Pancreas (tissue), 10 donors: ENCODE measurements at regions not wholly inside any gene's neighbourhood (a gene's known extent, or its start where the extent isn't known, plus 50 kb on each side); places are given as distances from the start of the nearest gene placed in this dataset.

Source experiments
- ATAC-seq, 4 donors: fragments of 200-7000 bp; cut with Tn5 transposase; one replicate each; pipeline versions ENCODE4 v1.8.0 to v1.9.1; 2020; ENCODE audit warnings: mild to moderate bottlenecking in 4 of 4, moderate library complexity in 4 of 4
- DNase-seq, 6 donors: peaks; one replicate each; pipeline ENCODE4 v3.0.0-alpha.2; 2020
- FAIRE-seq: peaks from 2 replicates; lab custom pipeline; 2012; peaks lifted over from hg19 to GRCh38; lab: Jason Lieb, UNC
- H3K27ac ChIP-seq, 4 donors: fragments of 200-600 bp; sonication (generic); 1 replicate in 3 of 4; 2 replicates in 1 of 4; pipeline versions ENCODE4 v1.5.0 to v1.8.0; 2020
- H3K27me3 ChIP-seq, 4 donors: fragments of 200-600 bp; one replicate each; pipeline ENCODE4 v1.8.0; 2021
- H3K36me3 ChIP-seq, 3 donors: fragments of 200-600 bp; sonication (generic) in 1 of 3; one replicate each; pipeline versions ENCODE4 v1.5.0 to v1.8.0; 2020 to 2021
- H3K4me1 ChIP-seq, 3 donors: fragments of 200-600 bp; one replicate each; pipeline ENCODE4 v1.8.0; 2021
- H3K4me3 ChIP-seq, 4 donors: fragments of 200-600 bp; sonication (generic) in 2 of 4; one replicate each; pipeline versions ENCODE4 v1.5.0 to v1.8.0; 2020 to 2021
- H3K9me3 ChIP-seq, 4 donors: fragments of 200-600 bp; one replicate each; pipeline ENCODE4 v1.8.0; 2021
- WGBS, 2 donors: extraction: QIAGEN DNeasy Blood & Tissue Kit; methylation state at CpG; one replicate each; pipeline ENCODE4 v1.1.7; 2013; 5-methylcytosine and 5-hydroxymethylcytosine counted together
- intact Hi-C, 3 donors: fragments of 100-400 bp; cut with DNase I; formaldehyde crosslinking; loops; one replicate each; pipeline versions ENCODE4 v1.11.1 to v1.14.2; 2022
- TF ChIP-seq, protein P1 (sequence below), 4 donors: fragments of 200-600 bp; sonication (generic) in 3 of 4; IDR thresholded peaks; one replicate each; pipeline versions ENCODE4 v1.5.0 to v1.8.0; 2021; ENCODE audit warnings: antibody characterized with exemption in 4 of 4
- donor health status: healthy with polysubstance abuse.
- donor health status: DM: no; HTN: no; CAD: no; lungs with moderate emphysema.
- donor health status: DM: no; HTN: no; CAD: no.
- donor health status: control.
- donor health status: control.
- donor health status: Bipolar disorder and iron deficiency.
- donor health status: DM: yes; HTN: yes; CAD: no.
- donor health status: DM: no; HTN: no; CAD: no.
- donor health status: DM: no; HTN: no; CAD: no.
- donor health status: DM: yes; HTN: yes; CAD: no.

DNA sequence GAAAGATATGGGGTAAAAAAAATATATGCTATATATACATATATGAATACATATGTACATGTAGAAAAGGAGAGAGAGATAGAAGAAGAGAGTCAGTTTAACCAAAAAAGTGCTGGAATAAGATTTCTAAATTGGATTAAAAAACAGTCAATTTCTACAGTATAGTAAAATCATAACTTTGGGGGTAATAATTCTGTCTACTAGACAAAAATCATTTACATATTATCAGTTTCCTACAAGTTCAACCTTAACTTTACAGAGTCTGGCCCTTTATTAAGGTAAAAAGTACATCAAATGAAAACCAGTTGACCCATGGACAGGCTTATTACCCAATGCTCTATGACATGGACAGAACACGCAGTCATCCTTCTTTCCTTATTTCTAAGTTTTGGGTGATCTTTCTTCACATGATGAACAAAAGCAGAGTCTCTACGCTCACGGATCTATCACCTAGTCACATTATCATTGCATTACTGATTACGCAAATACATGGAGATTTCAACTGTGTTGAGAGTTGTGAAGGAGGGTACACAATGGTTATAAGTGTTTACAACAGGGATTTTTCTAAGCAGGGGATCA is 63.9 kb upstream of the SMIM36 start:
- Histone ChIP-seq H3K4me1 (no peaks in the 10 kb centered on the region), H3K27me3 (no peaks in the 10 kb centered on the region), H3K36me3 (no peaks in the 10 kb centered on the region), H3K4me3 (no peak overlapping the region), H3K9me3 (no peaks in the 10 kb centered on the region), H3K27ac (no peak overlapping the region)
- 69 to 77% methylated on average over 4 of the region's 4 CpGs for WGBS, 2 donors
- intact Hi-C loops, result no loop called here
- ATAC-seq (no peak), DNase-seq (no peak), FAIRE-seq (no peak)
- TF ChIP-seq, protein P1, sequence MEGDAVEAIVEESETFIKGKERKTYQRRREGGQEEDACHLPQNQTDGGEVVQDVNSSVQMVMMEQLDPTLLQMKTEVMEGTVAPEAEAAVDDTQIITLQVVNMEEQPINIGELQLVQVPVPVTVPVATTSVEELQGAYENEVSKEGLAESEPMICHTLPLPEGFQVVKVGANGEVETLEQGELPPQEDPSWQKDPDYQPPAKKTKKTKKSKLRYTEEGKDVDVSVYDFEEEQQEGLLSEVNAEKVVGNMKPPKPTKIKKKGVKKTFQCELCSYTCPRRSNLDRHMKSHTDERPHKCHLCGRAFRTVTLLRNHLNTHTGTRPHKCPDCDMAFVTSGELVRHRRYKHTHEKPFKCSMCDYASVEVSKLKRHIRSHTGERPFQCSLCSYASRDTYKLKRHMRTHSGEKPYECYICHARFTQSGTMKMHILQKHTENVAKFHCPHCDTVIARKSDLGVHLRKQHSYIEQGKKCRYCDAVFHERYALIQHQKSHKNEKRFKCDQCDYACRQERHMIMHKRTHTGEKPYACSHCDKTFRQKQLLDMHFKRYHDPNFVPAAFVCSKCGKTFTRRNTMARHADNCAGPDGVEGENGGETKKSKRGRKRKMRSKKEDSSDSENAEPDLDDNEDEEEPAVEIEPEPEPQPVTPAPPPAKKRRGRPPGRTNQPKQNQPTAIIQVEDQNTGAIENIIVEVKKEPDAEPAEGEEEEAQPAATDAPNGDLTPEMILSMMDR (IDR thresholded peaks at IDR 0.05), result no peak

DNA sequence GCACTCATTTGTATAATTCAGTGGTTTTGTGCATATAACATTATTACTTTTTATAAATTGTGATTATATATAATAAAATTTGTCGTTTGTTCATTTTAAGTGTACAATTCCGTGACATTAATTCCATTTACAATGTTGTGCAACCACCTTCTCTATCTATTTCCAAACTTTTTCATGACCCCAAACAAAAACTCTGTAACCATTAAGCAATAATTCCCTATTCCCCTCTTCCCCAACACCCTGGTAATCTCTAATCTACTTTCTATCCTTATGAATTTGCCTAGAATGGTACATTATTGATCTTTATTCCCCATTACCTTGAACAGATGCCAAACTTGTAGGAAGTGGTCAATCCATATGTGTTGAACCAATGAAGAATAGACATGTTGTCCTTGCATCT is 61.3 kb upstream of the SMIM36 start:
- H3K9me3 ChIP-seq, result no peaks in the 10 kb centered on the region
- no peaks in the 10 kb centered on the region for H3K27me3 ChIP-seq
- ATAC-seq, result no peak
- TF ChIP-seq, protein P1 (IDR thresholded peaks at IDR 0.05), result no peak
- no peak for DNase-seq
- H3K4me1 ChIP-seq, result no peaks in the 10 kb centered on the region
- 67 to 84% methylated on average over 2 of the region's 2 CpGs for WGBS, 2 donors
- no peak overlapping the region for H3K27ac ChIP-seq
- H3K36me3 ChIP-seq, result no peaks in the 10 kb centered on the region
- intact Hi-C loops, result no loop called here
- FAIRE-seq, result no peak
- H3K4me3 ChIP-seq, result no peak overlapping the region

DNA sequence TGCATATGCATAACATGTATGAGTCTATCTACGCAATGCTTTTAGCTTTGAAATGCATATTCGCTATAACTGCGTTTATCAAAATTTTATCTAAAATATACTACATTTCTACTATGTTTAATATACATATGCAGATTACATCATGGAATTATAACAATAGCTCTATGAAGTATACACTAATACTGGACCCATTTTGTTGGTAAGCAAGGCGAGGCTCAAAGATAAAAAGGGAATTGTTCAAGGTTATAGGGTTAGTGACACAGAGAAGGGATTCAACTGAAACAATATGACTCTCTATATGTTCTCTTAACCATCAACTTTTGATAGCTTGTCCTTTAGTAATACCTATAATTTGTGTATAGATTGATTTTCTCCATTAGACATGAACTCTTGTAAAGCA is 60.9 kb upstream of the SMIM36 start:
- ATAC-seq (no peak), FAIRE-seq (no peak), DNase-seq (no peak)
- no peaks in the 10 kb centered on the region for H3K9me3 ChIP-seq
- WGBS, 2 donors, result 65 to 88% methylated on average over 4 of the region's 4 CpGs
- H3K4me3 ChIP-seq, result no peak overlapping the region
- TF ChIP-seq, protein P1 (IDR thresholded peaks at IDR 0.05), result no peak
- H3K27me3 ChIP-seq, result no peaks in the 10 kb centered on the region
- no peak overlapping the region for H3K27ac ChIP-seq
- H3K4me1 ChIP-seq, result no peaks in the 10 kb centered on the region
- intact Hi-C loops, result no loop called here
- H3K36me3 ChIP-seq, result no peaks in the 10 kb centered on the region

DNA sequence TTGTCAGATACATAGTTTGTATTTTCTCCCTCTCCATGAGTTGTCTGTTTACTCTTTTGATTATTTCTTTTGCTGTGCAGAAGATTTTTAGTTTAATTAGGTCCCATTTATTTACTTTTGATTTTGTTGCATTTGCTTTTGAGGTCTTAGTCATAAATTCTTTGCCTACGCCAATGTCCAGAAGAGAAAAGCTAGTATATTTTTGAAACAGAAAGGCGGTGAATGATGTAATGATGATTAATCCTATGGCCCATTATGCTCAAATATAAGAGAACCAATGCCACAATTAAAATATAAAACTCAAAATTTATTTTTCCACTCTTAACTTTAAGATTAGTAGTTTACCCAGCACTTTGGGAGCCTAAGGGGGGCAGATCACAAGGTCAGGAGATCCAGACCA is 59.8 kb upstream of the SMIM36 start:
- 87 to 93% methylated on average over 2 of the region's 2 CpGs for WGBS, 2 donors

DNA sequence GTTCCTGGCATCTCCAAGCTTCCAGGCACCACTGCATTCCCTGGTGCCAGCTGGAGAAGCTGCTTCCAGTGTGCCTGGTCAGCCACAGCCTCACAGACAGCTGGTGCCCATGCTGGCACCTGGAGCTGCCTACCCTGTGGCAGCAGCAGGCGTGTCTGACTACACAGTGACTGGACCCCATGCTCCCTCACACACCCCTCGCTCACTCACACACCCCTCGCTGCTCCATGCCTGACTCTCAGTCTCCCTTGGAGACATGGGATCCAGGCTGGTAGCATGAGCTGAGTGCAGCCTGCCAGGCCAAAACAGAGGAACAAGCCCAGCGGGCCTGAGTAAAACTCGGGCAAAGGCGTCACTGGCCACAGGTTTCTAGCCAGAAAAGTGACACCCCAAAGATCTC is 59.1 kb upstream of the SMIM36 start:
- DNase-seq (peak in 1 of 6 donors; percentile 28), ATAC-seq (no peak), FAIRE-seq (no peak)
- TF ChIP-seq, protein P1 (IDR thresholded peaks at IDR 0.05), result no peak
- Histone ChIP-seq H3K9me3 (no peaks in the 10 kb centered on the region), H3K27ac (no peak overlapping the region), H3K4me1 (no peaks in the 10 kb centered on the region), H3K4me3 (no peak overlapping the region), H3K36me3 (no peaks in the 10 kb centered on the region), H3K27me3 (no peaks in the 10 kb centered on the region)
- intact Hi-C loops, result no loop called here
- 78 to 82% methylated on average over 6 of the region's 6 CpGs for WGBS, 2 donors

More for the DNA sequence above, 59.8 kb upstream of the SMIM36 start:
- H3K4me3 ChIP-seq, result no peak overlapping the region
- intact Hi-C loops, result no loop called here
- no peaks in the 10 kb centered on the region for H3K4me1 ChIP-seq
- DNase-seq (no peak), FAIRE-seq (no peak), ATAC-seq (no peak)
- H3K9me3 ChIP-seq, result no peaks in the 10 kb centered on the region
- TF ChIP-seq, protein P1 (IDR thresholded peaks at IDR 0.05), result no peak
- no peak overlapping the region for H3K27ac ChIP-seq
- no peaks in the 10 kb centered on the region for H3K36me3 ChIP-seq
- H3K27me3 ChIP-seq, result no peaks in the 10 kb centered on the region
